ENCODE measurements at regions not wholly inside any gene's neighbourhood (a gene's known extent, or its start where the extent isn't known, plus 50 kb on each side); places are given as distances from the start of the nearest gene placed in this dataset.

- no peak for DNase-seq (ENCODE audit: low read depth)
Measured at GRCh38 chr4:122671919-122672490, 51.1 kb upstream of the IL21 start.

- peak; percentile 12 for DNase-seq (ENCODE audit: low read depth)
Measured at GRCh38 chr4:122673252-122673651, 52.4 kb upstream of the IL21 start.

GRCh38 chr4:122674371-122674770 is 53.5 kb upstream of the IL21 start:
- DNase-seq (ENCODE audit: low read depth) = no peak

- DNase-seq (ENCODE audit: low read depth) = no peak
Measured at GRCh38 chr4:122679317-122679716, 53.2 kb upstream of the BBS12 start.

GRCh38 chr4:122679946-122680345 is 52.6 kb upstream of the BBS12 start:
- no peak for DNase-seq (ENCODE audit: low read depth)

GRCh38 chr4:122681568-122681967 is 50.9 kb upstream of the BBS12 start:
- DNase-seq (ENCODE audit: low read depth) = no peak

Measured in RPMI7951 (cell line).